ENCODE measurements at regions not wholly inside any gene's neighbourhood (a gene's known extent, or its start where the extent isn't known, plus 50 kb on each side); places are given as distances from the start of the nearest gene placed in this dataset.
"Not testable (repeated sequence)": the region's sequence is repeated elsewhere in the genome, so short reads cannot be mapped to it uniquely, and the experiment has no call there.

- FAIRE-seq; DNase-seq (ENCODE audit: insufficient read length, low spot score): not testable (repeated sequence)
These were observed 536.1 kb downstream of the FOXD4L6 start for GRCh38 chr9:40592406-40592805.

- DNase-seq (ENCODE audit: insufficient read length, low spot score); FAIRE-seq: not testable (repeated sequence)
These were observed 536.6 kb downstream of the FOXD4L6 start for GRCh38 chr9:40591915-40592314.

- not testable (repeated sequence) for DNase-seq (ENCODE audit: insufficient read length, low spot score); FAIRE-seq
These were observed 540.8 kb downstream of the FOXD4L6 start for GRCh38 chr9:40587475-40588195.

DNA sequence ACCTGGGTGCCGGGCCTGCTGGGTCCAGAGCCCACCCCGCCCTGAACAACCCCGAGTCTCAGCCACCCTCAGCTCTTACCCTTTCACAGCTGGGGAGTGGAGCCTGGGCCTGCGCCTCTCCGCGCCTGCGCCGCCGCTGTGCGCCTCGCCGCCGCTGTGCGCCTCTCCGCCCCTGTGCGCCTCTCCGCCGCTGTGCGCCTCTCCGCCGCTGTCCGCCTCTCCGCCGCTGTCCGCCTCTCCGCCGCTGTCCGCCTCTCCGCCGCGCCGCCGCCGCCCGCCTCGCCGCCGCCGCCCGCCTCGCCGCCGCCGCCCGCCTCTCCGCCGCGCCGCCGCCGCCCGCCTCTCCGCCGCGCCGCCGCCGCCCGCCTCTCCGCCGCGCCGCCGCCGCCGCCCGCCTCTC is 544.4 kb downstream of the FOXD4L6 start:
- not testable (repeated sequence) for DNase-seq (ENCODE audit: insufficient read length, low spot score); FAIRE-seq

DNA sequence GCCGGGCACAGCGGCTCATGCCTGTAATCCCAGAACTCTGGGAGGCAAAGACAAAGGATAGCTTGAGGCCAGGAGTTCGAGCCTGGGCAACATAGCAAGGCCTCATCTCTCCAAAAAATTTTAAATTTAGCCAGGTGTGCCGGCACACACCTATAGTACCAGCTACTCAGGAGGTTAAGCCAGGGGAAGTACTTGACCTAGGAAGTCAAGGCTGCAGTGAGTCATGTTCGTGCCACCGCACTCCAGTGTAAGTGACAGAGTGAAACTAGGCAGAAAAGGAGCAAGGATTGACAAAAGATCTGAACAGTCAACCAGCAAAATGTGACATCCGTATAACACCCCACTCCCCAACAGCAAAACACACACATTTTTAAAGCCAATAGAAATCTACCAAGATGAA is 545.3 kb downstream of the FOXD4L6 start:
- not testable (repeated sequence) for FAIRE-seq; DNase-seq (ENCODE audit: insufficient read length, low spot score)

DNA sequence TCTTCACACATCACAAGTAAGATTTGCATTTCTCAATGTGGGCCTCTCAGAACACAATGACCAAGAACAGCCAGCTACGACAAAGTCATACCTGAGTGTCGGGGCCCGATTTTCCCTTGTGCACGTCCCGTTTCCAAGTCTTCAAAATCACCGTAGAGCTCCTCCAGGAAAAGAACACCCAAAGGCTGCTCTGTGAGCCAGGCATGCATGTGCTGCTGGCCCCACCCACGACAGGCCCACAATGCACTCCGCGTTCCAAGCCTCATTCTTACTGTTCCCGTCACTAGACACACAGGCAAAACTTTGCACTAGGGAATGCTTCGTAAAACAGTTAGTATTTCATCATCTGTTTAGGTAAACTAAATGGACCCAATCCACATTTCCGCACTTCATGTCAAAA is 549.6 kb downstream of the FOXD4L6 start:
- peak; percentile 0 for DNase-seq (ENCODE audit: insufficient read length, low spot score)
- FAIRE-seq, result not testable (repeated sequence)

Measured in H54 (cell line).